Peyer's patch (tissue), 4 donors: ENCODE measurements at regions not wholly inside any gene's neighbourhood (a gene's known extent, or its start where the extent isn't known, plus 50 kb on each side); places are given as distances from the start of the nearest gene placed in this dataset.

Experiments
- DNase-seq, 3 donors: peaks; one replicate each; pipeline ENCODE4 v3.0.0-alpha.2; 2017 to 2019
- H3K27ac ChIP-seq, 4 donors: fragments of 200-600 bp; sonication (generic); one replicate each; pipeline ENCODE4 v1.5.1; 2016 to 2019
- H3K27me3 ChIP-seq, 2 donors: fragments of 200-600 bp; sonication (generic); one replicate each; pipeline ENCODE4 v1.5.1; 2019
- H3K36me3 ChIP-seq, 3 donors: fragments of 200-600 bp; sonication (generic); one replicate each; pipeline ENCODE4 v1.5.1; 2016 to 2019
- H3K4me1 ChIP-seq, 4 donors: fragments of 200-600 bp; sonication (generic); one replicate each; pipeline ENCODE4 v1.5.1; 2016 to 2019
- H3K4me3 ChIP-seq, 4 donors: fragments of 200-600 bp; sonication (generic); 1 replicate in 3 of 4; 2 replicates in 1 of 4; pipeline ENCODE4 v1.5.1; 2016 to 2019; ENCODE audit warnings: mild to moderate bottlenecking in 1 of 4
- H3K9me3 ChIP-seq, 4 donors: fragments of 200-600 bp; sonication (generic); one replicate each; pipeline ENCODE4 v1.5.1; 2016 to 2019; ENCODE audit warnings: mild to moderate bottlenecking in 1 of 4
- CTCF ChIP-seq, 6 experiments: fragments of 450-650 bp in 4 of 6; fragments of 200-600 bp in 2 of 6; sonication (generic) in 1 of 6; IDR thresholded peaks; one replicate each; pipeline ENCODE4 v1.5.1; 2017 to 2019; ENCODE audit warnings: antibody characterized with exemption in 6 of 6, mild to moderate bottlenecking in 3 of 6, moderate library complexity in 1 of 6
- POLR2A ChIP-seq, 2 donors: fragments of 450-650 bp; IDR thresholded peaks; one replicate each; pipeline ENCODE4 v1.5.1; 2017; ENCODE audit warnings: antibody characterized with exemption in 2 of 2, mild to moderate bottlenecking in 2 of 2, moderate library complexity in 2 of 2

DNA sequence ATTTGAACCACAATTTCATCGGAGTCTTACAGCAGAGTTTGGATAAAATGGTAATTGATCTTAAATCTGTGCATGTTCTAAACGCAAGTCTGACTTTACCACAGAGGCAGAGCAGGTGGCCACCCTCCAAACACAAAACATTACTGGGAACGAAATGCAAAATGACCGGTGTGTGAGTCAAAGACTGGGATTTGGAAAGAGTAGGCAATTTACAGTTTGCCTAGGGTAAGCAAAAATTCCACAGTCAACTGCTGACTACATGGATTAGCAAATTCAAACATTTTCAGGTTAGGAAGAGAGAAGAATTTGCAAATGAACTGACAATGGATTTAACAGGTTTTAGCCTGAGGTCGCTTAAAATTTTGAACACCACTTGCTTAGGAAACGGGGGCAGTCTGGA lies 444.4 kb downstream of the HDGFL1 start:
- H3K9me3 ChIP-seq, result no peaks in the 10 kb centered on the region
- no peak overlapping the region for H3K4me3 ChIP-seq
- H3K36me3 ChIP-seq, result no peaks in the 10 kb centered on the region
- H3K27me3 ChIP-seq, result no peaks in the 10 kb centered on the region
- H3K27ac ChIP-seq, result no peak overlapping the region
- DNase-seq, result no peak
- TF ChIP-seq POLR2A (IDR thresholded peaks at IDR 0.05) (no peak), CTCF (IDR thresholded peaks at IDR 0.05) (no peak)
- H3K4me1 ChIP-seq, result no peaks in the 10 kb centered on the region

DNA sequence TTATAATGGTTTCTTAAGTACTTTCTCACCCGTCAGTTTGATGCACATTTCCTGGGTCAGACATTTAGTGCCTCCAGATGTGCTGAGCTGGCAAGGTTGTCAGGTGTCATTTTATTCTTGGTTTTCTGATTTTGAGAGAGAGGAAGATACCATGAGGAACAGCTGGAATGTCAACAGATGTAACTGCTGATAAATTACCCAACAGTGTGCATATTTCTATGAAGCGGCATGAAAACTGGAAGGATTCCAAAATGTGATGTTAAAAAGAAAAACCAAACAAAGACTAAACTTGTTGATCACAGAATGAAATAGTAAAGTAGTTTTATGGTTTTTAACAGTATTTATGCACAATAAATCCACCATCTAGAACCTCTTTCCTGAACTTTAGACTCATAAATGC lies 447.3 kb downstream of the HDGFL1 start:
- H3K36me3 ChIP-seq, result no peaks in the 10 kb centered on the region
- no peak for DNase-seq
- H3K9me3 ChIP-seq, result no peaks in the 10 kb centered on the region
- H3K27me3 ChIP-seq, result no peaks in the 10 kb centered on the region
- H3K27ac ChIP-seq, result no peak overlapping the region
- no peak for TF ChIP-seq CTCF (IDR thresholded peaks at IDR 0.05)
- no peak for TF ChIP-seq POLR2A (IDR thresholded peaks at IDR 0.05)
- no peak overlapping the region for H3K4me3 ChIP-seq
- H3K4me1 ChIP-seq, result no peaks in the 10 kb centered on the region

GRCh38 chr6:23021487-23021886 lies 452.1 kb downstream of the HDGFL1 start:
- H3K27ac ChIP-seq, result no peak overlapping the region
- DNase-seq, result no peak
- H3K9me3 ChIP-seq, result no peaks in the 10 kb centered on the region
- TF ChIP-seq CTCF (IDR thresholded peaks at IDR 0.05), result no peak
- no peak for TF ChIP-seq POLR2A (IDR thresholded peaks at IDR 0.05)
- no peaks in the 10 kb centered on the region for H3K4me1 ChIP-seq
- no peaks in the 10 kb centered on the region for H3K36me3 ChIP-seq
- no peak overlapping the region for H3K4me3 ChIP-seq
- H3K27me3 ChIP-seq, result no peaks in the 10 kb centered on the region

- no peak for DNase-seq
- Histone ChIP-seq H3K4me3 (no peak overlapping the region), H3K36me3 (no peaks in the 10 kb centered on the region), H3K27me3 (no peaks in the 10 kb centered on the region), H3K4me1 (no peaks in the 10 kb centered on the region), H3K27ac (no peak overlapping the region), H3K9me3 (no peaks in the 10 kb centered on the region)
- no peak for TF ChIP-seq POLR2A (IDR thresholded peaks at IDR 0.05)
- TF ChIP-seq CTCF (IDR thresholded peaks at IDR 0.05), result no peak
Measured at GRCh38 chr6:23027281-23027680, 457.9 kb downstream of the HDGFL1 start.

GRCh38 chr6:23031986-23032385 lies 462.6 kb downstream of the HDGFL1 start:
- no peak for DNase-seq
- H3K27me3 ChIP-seq, result no peaks in the 10 kb centered on the region
- no peaks in the 10 kb centered on the region for H3K9me3 ChIP-seq
- no peak overlapping the region for H3K4me3 ChIP-seq
- H3K36me3 ChIP-seq, result no peaks in the 10 kb centered on the region
- TF ChIP-seq CTCF (IDR thresholded peaks at IDR 0.05), result no peak
- no peak for TF ChIP-seq POLR2A (IDR thresholded peaks at IDR 0.05)
- H3K27ac ChIP-seq, result no peak overlapping the region
- no peaks in the 10 kb centered on the region for H3K4me1 ChIP-seq

- no peak for DNase-seq
- no peaks in the 10 kb centered on the region for H3K36me3 ChIP-seq
- H3K4me3 ChIP-seq, result no peak overlapping the region
- no peaks in the 10 kb centered on the region for H3K4me1 ChIP-seq
- H3K27ac ChIP-seq, result no peak overlapping the region
- no peaks in the 10 kb centered on the region for H3K9me3 ChIP-seq
- TF ChIP-seq POLR2A (IDR thresholded peaks at IDR 0.05) (no peak), CTCF (IDR thresholded peaks at IDR 0.05) (no peak)
- no peaks in the 10 kb centered on the region for H3K27me3 ChIP-seq
Measured at GRCh38 chr6:23034926-23035325, 465.6 kb downstream of the HDGFL1 start.
